PC-3 (cell line): ENCODE measurements at regions not wholly inside any gene's neighbourhood (a gene's known extent, or its start where the extent isn't known, plus 50 kb on each side); places are given as distances from the start of the nearest gene placed in this dataset.

ENCODE experiments used
- ATAC-seq: fragments of 200-7000 bp; cut with Tn5 transposase; 2 replicates; pipeline ENCODE4 v1.9.1; 2020; ENCODE audit warnings: mild to moderate bottlenecking, moderate library complexity
- BruUV-seq: library from RNA; stranded (reverse); fragments of 400-500 nt; replicated peaks from 2 replicates; lab custom pipeline; 2021; lab: Mats Ljungman, UMichigan
- CTCF ChIA-PET: fragments of 300-600 bp; sonication (Branson Sonifier 250); formaldehyde crosslinking; loops from one replicate; lab custom pipeline; 2022; ENCODE audit warnings: antibody characterized with exemption; lab: Charles Lee
- POLR2A ChIA-PET: fragments of 300-600 bp; sonication (Branson Sonifier 250); formaldehyde crosslinking; loops from one replicate; lab custom pipeline; 2022; ENCODE audit warnings: antibody characterized with exemption; ENCODE audit not compliant: unreplicated experiment; lab: Charles Lee
- DNase-seq: peaks from one replicate; pipeline ENCODE4 v3.0.0-alpha.2; 2015
- H2AFZ ChIP-seq: fragments of 300-600 bp; sonication (generic); 2 replicates; pipeline ENCODE4 v1.6.0; 2016; ENCODE audit warnings: antibody characterized with exemption, low read length
- H3F3A ChIP-seq: fragments of 300-600 bp; sonication (generic); one replicate; pipeline ENCODE4 v1.6.0; 2017; ENCODE audit warnings: antibody characterized with exemption, low read length, control low read depth, mild to moderate bottlenecking; ENCODE audit not compliant: unreplicated experiment
- H3K27ac ChIP-seq: fragments of 300-600 bp; sonication (generic); 2 replicates; pipeline ENCODE4 v1.5.1; 2016; ENCODE audit warnings: mild to moderate bottlenecking, low read length
- H3K27me3 ChIP-seq: fragments of 300-600 bp; sonication (generic); 2 replicates; pipeline ENCODE4 v1.6.1; 2016; ENCODE audit warnings: low read length, mixed read lengths
- H3K36me3 ChIP-seq: fragments of 300-600 bp; sonication (generic); 2 replicates; pipeline ENCODE4 v1.6.1; 2016; ENCODE audit warnings: low read depth, mixed run types, low read length, mixed read lengths
- H3K4me1 ChIP-seq: fragments of 300-600 bp; sonication (generic); 2 replicates; pipeline ENCODE4 v1.5.1; 2016; ENCODE audit warnings: low read length; ENCODE audit not compliant: insufficient read depth
- H3K4me2 ChIP-seq: fragments of 300-600 bp; sonication (generic); 2 replicates; pipeline ENCODE4 v1.6.0; 2016; ENCODE audit warnings: low read length
- H3K4me3 ChIP-seq: fragments of 300-600 bp; sonication (generic); 2 replicates; pipeline ENCODE4 v1.5.1; 2016; ENCODE audit warnings: mild to moderate bottlenecking, low read length, mixed read lengths
- H3K79me2 ChIP-seq: fragments of 300-600 bp; sonication (generic); 2 replicates; pipeline ENCODE4 v1.6.1; 2017; ENCODE audit warnings: low read length, mixed read lengths
- H3K9ac ChIP-seq: fragments of 300-600 bp; sonication (generic); 2 replicates; pipeline ENCODE4 v1.6.0; 2016; ENCODE audit warnings: mild to moderate bottlenecking, low read length
- H3K9me2 ChIP-seq: fragments of 300-600 bp; sonication (generic); replicated peaks from 2 replicates; pipeline ENCODE4 v1.6.1; 2016; ENCODE audit warnings: mixed run types, low read length, mixed read lengths
- H3K9me3 ChIP-seq: fragments of 300-600 bp; sonication (generic); 2 replicates; pipeline ENCODE4 v1.6.1; 2016; ENCODE audit warnings: low read length, mixed read lengths
- H4K20me1 ChIP-seq: fragments of 300-600 bp; sonication (generic); 2 replicates; pipeline ENCODE4 v1.6.1; 2016; ENCODE audit warnings: low read length, mixed read lengths
- CTCF ChIP-seq: fragments of 300-600 bp; sonication (generic); conservative IDR thresholded peaks from 2 replicates; pipeline ENCODE4 v1.5.1; 2017; ENCODE audit warnings: antibody characterized with exemption, low read depth, mild to moderate bottlenecking, low read length
- EZH2 ChIP-seq: fragments of 300-600 bp; sonication (generic); IDR thresholded peaks from one replicate; pipeline ENCODE4 v1.6.1; 2017; ENCODE audit warnings: antibody characterized with exemption, mild to moderate bottlenecking, low read length; ENCODE audit not compliant: unreplicated experiment
- EZH2phosphoT487 ChIP-seq: fragments of 300-600 bp; sonication (generic); IDR thresholded peaks from 2 replicates; pipeline ENCODE4 v1.6.1; 2018; ENCODE audit warnings: mild to moderate bottlenecking, antibody characterized with exemption, low read length, borderline replicate concordance
- intact Hi-C: fragments of 100-400 bp; cut with micrococcal nuclease; formaldehyde crosslinking; loops from 2 replicates; pipeline ENCODE4 v1.9.0; 2023

- H3K79me2 ChIP-seq: no peaks in the 10 kb centered on the region
- H3F3A ChIP-seq: no peaks in the 10 kb centered on the region
- no peak overlapping the region for H3K4me3 ChIP-seq
- H3K36me3 ChIP-seq: no peaks in the 10 kb centered on the region
- no TSS peak for BruUV-seq
- POLR2A ChIA-PET: no interaction called here
- H3K9me2 ChIP-seq: no peaks in the 10 kb centered on the region
- no peak overlapping the region for H3K4me2 ChIP-seq
- no peaks in the 10 kb centered on the region for H3K9me3 ChIP-seq
- ATAC-seq (no peak), DNase-seq (no peak)
- TF ChIP-seq EZH2phosphoT487: no peak
- no peak for TF ChIP-seq EZH2
- no peak for TF ChIP-seq CTCF
- H3K27me3 ChIP-seq: no peaks in the 10 kb centered on the region
- H2AFZ ChIP-seq: no peak overlapping the region
- H3K9ac ChIP-seq: no peak overlapping the region
- intact Hi-C loops: no loop called here
- H4K20me1 ChIP-seq: no peaks in the 10 kb centered on the region
- no peak overlapping the region for H3K27ac ChIP-seq
- H3K4me1 ChIP-seq: peaks cover 16% of the 10 kb centered on the region
- CTCF ChIA-PET: no interaction called here
Measured at GRCh38 chr9:81113453-81114124, 575.8 kb downstream of the TLE1 start.

- ChIA-PET POLR2A (no interaction called here), CTCF (no interaction called here)
- no peak overlapping the region for H3K9ac ChIP-seq
- intact Hi-C loops: no loop called here
- no peak for TF ChIP-seq EZH2phosphoT487
- no peak for TF ChIP-seq EZH2
- no peak for TF ChIP-seq CTCF
- DNase-seq (no peak), ATAC-seq (no peak)
- H3K9me3 ChIP-seq: no peaks in the 10 kb centered on the region
- no peak overlapping the region for H3K4me3 ChIP-seq
- no peak overlapping the region for H3K4me2 ChIP-seq
- no peaks in the 10 kb centered on the region for H3K79me2 ChIP-seq
- no peaks in the 10 kb centered on the region for H4K20me1 ChIP-seq
- peaks cover 24% of the 10 kb centered on the region for H3K4me1 ChIP-seq
- BruUV-seq: no TSS peak
- no peak overlapping the region for H3K27ac ChIP-seq
- no peaks in the 10 kb centered on the region for H3K27me3 ChIP-seq
- no peak overlapping the region for H2AFZ ChIP-seq
- no peaks in the 10 kb centered on the region for H3K9me2 ChIP-seq
- no peaks in the 10 kb centered on the region for H3K36me3 ChIP-seq
- no peaks in the 10 kb centered on the region for H3F3A ChIP-seq
Measured at GRCh38 chr9:81112627-81113452, 576.5 kb downstream of the TLE1 start.

GRCh38 chr9:81108821-81109220, 580.5 kb downstream of the TLE1 start:
- no peaks in the 10 kb centered on the region for H3K79me2 ChIP-seq
- H3K4me2 ChIP-seq: peak overlapping the region; percentile 61
- ChIA-PET POLR2A (no interaction called here), CTCF (no interaction called here)
- ATAC-seq (0 out of 2 replicates have a peak, but pooled peaks have one; percentile 15), DNase-seq (peak; percentile 69)
- H2AFZ ChIP-seq: no peak overlapping the region
- no peaks in the 10 kb centered on the region for H3K9me2 ChIP-seq
- no peaks in the 10 kb centered on the region for H3K36me3 ChIP-seq
- H3K9me3 ChIP-seq: no peaks in the 10 kb centered on the region
- H3K9ac ChIP-seq: no peak overlapping the region; the same call in 1 of the 2 replicates
- H3K27me3 ChIP-seq: no peaks in the 10 kb centered on the region
- peaks cover 18% of the 10 kb centered on the region for H3K4me1 ChIP-seq
- TF ChIP-seq EZH2 (no peak), EZH2phosphoT487 (no peak), CTCF (no peak)
- no peak overlapping the region for H3K4me3 ChIP-seq
- H4K20me1 ChIP-seq: no peaks in the 10 kb centered on the region
- intact Hi-C loops: no loop called here
- H3F3A ChIP-seq: no peaks in the 10 kb centered on the region
- BruUV-seq: no TSS peak
- H3K27ac ChIP-seq: peak overlapping the region; percentile 86
